GM23338 (cell line): ENCODE measurements at regions not wholly inside any gene's neighbourhood (a gene's known extent, or its start where the extent isn't known, plus 50 kb on each side); places are given as distances from the start of the nearest gene placed in this dataset.

Experiments used
- ATAC-seq: fragments of 200-7000 bp; cut with Tn5 transposase; 3 replicates; pipeline ENCODE4 v1.9.1; 2020
- DNase-seq: peaks from one replicate; pipeline ENCODE4 v3.0.0-alpha.2; 2015; ENCODE audit warnings: low spot score
- H2AFZ ChIP-seq: fragments of 200-600 bp; sonication (generic); 2 replicates; pipeline ENCODE4 v1.8.0; 2016; ENCODE audit warnings: antibody characterized with exemption, mild to moderate bottlenecking, moderate library complexity
- H3F3A ChIP-seq: fragments of 200-600 bp; sonication (generic); replicated peaks from 2 replicates; pipeline ENCODE4 v1.8.0; 2017; ENCODE audit warnings: antibody characterized with exemption, mixed run types, low read depth
- H3K27ac ChIP-seq: fragments of 200-600 bp; sonication (generic); 2 replicates; pipeline ENCODE4 v1.6.1; 2016; ENCODE audit warnings: low read depth
- H3K27me3 ChIP-seq: fragments of 200-600 bp; sonication (generic); 2 replicates; pipeline ENCODE4 v1.8.0; 2016; ENCODE audit warnings: mild to moderate bottlenecking, mixed run types, moderate library complexity; ENCODE audit not compliant: insufficient read depth
- H3K36me3 ChIP-seq: fragments of 200-600 bp; sonication (generic); 2 replicates; pipeline ENCODE4 v1.8.0; 2016; ENCODE audit warnings: mild to moderate bottlenecking; ENCODE audit not compliant: insufficient read depth
- H3K4me1 ChIP-seq: fragments of 200-600 bp; sonication (generic); 2 replicates; pipeline ENCODE4 v1.8.0; 2016; ENCODE audit warnings: mild to moderate bottlenecking, moderate library complexity; ENCODE audit not compliant: insufficient read depth
- H3K4me2 ChIP-seq: fragments of 200-600 bp; sonication (generic); 2 replicates; pipeline ENCODE4 v1.7.1; 2017; ENCODE audit warnings: mixed run types
- H3K4me3 ChIP-seq: fragments of 200-600 bp; sonication (generic); 2 replicates; pipeline ENCODE4 v1.6.1; 2016; ENCODE audit warnings: mixed run types
- H3K79me2 ChIP-seq: fragments of 200-600 bp; sonication (generic); replicated peaks from 2 replicates; pipeline ENCODE4 v1.8.0; 2017; ENCODE audit warnings: mild to moderate bottlenecking; ENCODE audit not compliant: insufficient read depth
- H3K9me2 ChIP-seq: fragments of 200-600 bp; sonication (generic); 2 replicates; pipeline ENCODE4 v1.8.0; 2017; ENCODE audit not compliant: insufficient read depth
- H4K20me1 ChIP-seq: fragments of 200-600 bp; sonication (generic); replicated peaks from 2 replicates; pipeline ENCODE4 v1.8.0; 2017; ENCODE audit warnings: mild to moderate bottlenecking; ENCODE audit not compliant: insufficient read depth
- H3K27ac Mint-ChIP-seq: 2 replicates; pipeline ENCODE4 v1.8.0; 2020; ENCODE audit warnings: inconsistent platforms, mild to moderate bottlenecking, moderate library complexity, mixed read lengths
- H3K27me3 Mint-ChIP-seq: 3 replicates; pipeline ENCODE4 v1.8.0; 2022; ENCODE audit warnings: low read depth, mild to moderate bottlenecking, moderate library complexity, mixed read lengths, inconsistent platforms; ENCODE audit not compliant: insufficient read depth, poor library complexity
- H3K36me3 Mint-ChIP-seq: 3 replicates; pipeline ENCODE4 v1.8.0; 2021; ENCODE audit warnings: low read depth, mild to moderate bottlenecking, inconsistent platforms, moderate library complexity, mixed read lengths
- H3K4me1 Mint-ChIP-seq: 3 replicates; pipeline ENCODE4 v1.8.0; 2020; ENCODE audit warnings: mild to moderate bottlenecking, inconsistent platforms, mixed read lengths
- H3K4me3 Mint-ChIP-seq: 3 replicates; pipeline ENCODE4 v1.8.0; 2021; ENCODE audit warnings: moderate library complexity, mild to moderate bottlenecking, inconsistent platforms, mixed read lengths
- H3K9me3 Mint-ChIP-seq: 3 replicates; pipeline ENCODE4 v1.8.0; 2020; ENCODE audit warnings: moderate library complexity, mild to moderate bottlenecking, inconsistent platforms, mixed read lengths
- CREB1 ChIP-seq: fragments of 250-450 bp; sonication (Bioruptor Pico); IDR thresholded peaks from 2 replicates; pipeline ENCODE4 v1.5.0; 2020; ENCODE audit warnings: low read depth, mild to moderate bottlenecking, moderate library complexity
- ETS1 ChIP-seq: IDR thresholded peaks from 2 replicates; pipeline ENCODE4 v1.6.1; 2016; ENCODE audit warnings: antibody characterized with exemption
- EZH2 ChIP-seq: fragments of 200-600 bp; sonication (generic); IDR thresholded peaks from one replicate; pipeline ENCODE4 v1.8.0; 2017; ENCODE audit warnings: antibody characterized with exemption, mild to moderate bottlenecking, low read depth; ENCODE audit not compliant: unreplicated experiment
- EZH2phosphoT487 ChIP-seq: fragments of 200-600 bp; sonication (generic); IDR thresholded peaks from one replicate; pipeline ENCODE4 v1.8.1; 2018; ENCODE audit warnings: antibody characterized with exemption; ENCODE audit not compliant: unreplicated experiment
- NANOG ChIP-seq: IDR thresholded peaks from 2 replicates; pipeline ENCODE4 v1.6.1; 2016; ENCODE audit warnings: antibody characterized with exemption, borderline replicate concordance
- POLR2AphosphoS5 ChIP-seq: IDR thresholded peaks from 2 replicates; pipeline ENCODE4 v1.6.1; 2016; ENCODE audit warnings: antibody characterized with exemption, low read depth
- REST ChIP-seq: IDR thresholded peaks from one replicate; pipeline ENCODE4 v1.6.1; 2018; ENCODE audit warnings: antibody characterized with exemption; ENCODE audit not compliant: unreplicated experiment
- ZNF331 ChIP-seq: fragments of 250-450 bp; sonication (Bioruptor Pico); IDR thresholded peaks from 2 replicates; pipeline ENCODE4 v1.5.0; 2020; ENCODE audit warnings: low read depth, mild to moderate bottlenecking, moderate library complexity
- ZNF462 ChIP-seq: fragments of 250-450 bp; sonication (Bioruptor Pico); IDR thresholded peaks from 2 replicates; pipeline ENCODE4 v1.5.0; 2020; ENCODE audit warnings: mild to moderate bottlenecking, moderate library complexity

- Histone ChIP-seq H3K4me2 (no peak overlapping the region), H3K36me3 (no peaks in the 10 kb centered on the region), H3F3A (no peaks in the 10 kb centered on the region), H3K4me3 (no peak overlapping the region), H4K20me1 (no peaks in the 10 kb centered on the region), H3K27me3 (no peaks in the 10 kb centered on the region), H3K9me2 (peaks cover 8% of the 10 kb centered on the region; the same call in 1 of the 2 replicates), H3K79me2 (no peaks in the 10 kb centered on the region), H3K27ac (no peak overlapping the region), H2AFZ (no peak overlapping the region), H3K4me1 (peaks cover 22% of the 10 kb centered on the region)
- TF ChIP-seq EZH2: no peak
- no peak for TF ChIP-seq NANOG
- no peak for TF ChIP-seq EZH2phosphoT487
- no peak for TF ChIP-seq ZNF462 (CRISPR knock-in tag)
- TF ChIP-seq CREB1 (CRISPR knock-in tag): no peak
- no peak for TF ChIP-seq ZNF331
- no peak for TF ChIP-seq ETS1
- no peak for TF ChIP-seq REST
- TF ChIP-seq POLR2AphosphoS5: no peak
- H3K27me3 Mint-ChIP-seq: no peaks in the 10 kb centered on the region
- H3K36me3 Mint-ChIP-seq: no peaks in the 10 kb centered on the region
- H3K27ac Mint-ChIP-seq: no peak overlapping the region
- H3K4me3 Mint-ChIP-seq: no peak overlapping the region
- ATAC-seq (peak; percentile 61), DNase-seq (no peak)
- H3K9me3 Mint-ChIP-seq: no peaks in the 10 kb centered on the region
- peaks cover 26% of the 10 kb centered on the region for H3K4me1 Mint-ChIP-seq
These were observed 101.6 kb downstream of the OTX2 start for GRCh38 chr14:56708704-56709103.
